MCF 10A (cell line): ENCODE measurements at regions not wholly inside any gene's neighbourhood (a gene's known extent, or its start where the extent isn't known, plus 50 kb on each side); places are given as distances from the start of the nearest gene placed in this dataset.
A peak's percentile ranks its signal among the peaks of the same experiment; 100 is the strongest.

Source experiments
- BruUV-seq: library from RNA; stranded (reverse); fragments of 400-500 nt; replicated peaks from 2 replicates; lab custom pipeline; 2021; lab: Mats Ljungman, UMichigan
- CTCF ChIA-PET: fragments of 300-600 bp; sonication (Branson Sonifier 250); formaldehyde crosslinking; extraction: SDS; loops from one replicate; lab custom pipeline; 2021; ENCODE audit warnings: antibody characterized with exemption, inconsistent platforms; lab: Yijun Ruan, JAX
- POLR2A ChIA-PET: fragments of 300-600, 350-650 bp; sonication (Branson Sonifier 250); formaldehyde crosslinking; extraction: SDS; loops from one replicate; lab custom pipeline; 2020; ENCODE audit warnings: antibody characterized with exemption, inconsistent platforms; lab: Yijun Ruan, JAX
- DNase-seq: peaks from one replicate; pipeline ENCODE4 v3.0.0-alpha.2; 2018; ENCODE audit not compliant: unreplicated experiment
- H3K27ac Mint-ChIP-seq: one replicate; pipeline ENCODE4 v1.8.0; 2022; ENCODE audit warnings: mild to moderate bottlenecking, low read depth, mixed read lengths; ENCODE audit not compliant: unreplicated experiment
- H3K27me3 Mint-ChIP-seq: one replicate; pipeline ENCODE4 v1.8.0; 2022; ENCODE audit warnings: mixed read lengths; ENCODE audit not compliant: insufficient read depth, unreplicated experiment
- H3K36me3 Mint-ChIP-seq: one replicate; pipeline ENCODE4 v1.8.0; 2022; ENCODE audit warnings: mild to moderate bottlenecking, moderate library complexity, mixed read lengths; ENCODE audit not compliant: insufficient read depth, unreplicated experiment
- H3K4me1 Mint-ChIP-seq: one replicate; pipeline ENCODE4 v1.8.0; 2022; ENCODE audit warnings: mixed read lengths; ENCODE audit not compliant: insufficient read depth, unreplicated experiment
- H3K4me3 Mint-ChIP-seq: one replicate; pipeline ENCODE4 v1.8.0; 2022; ENCODE audit warnings: mild to moderate bottlenecking, moderate library complexity, mixed read lengths; ENCODE audit not compliant: unreplicated experiment
- H3K9me3 Mint-ChIP-seq: one replicate; pipeline ENCODE4 v1.8.0; 2022; ENCODE audit warnings: mixed read lengths; ENCODE audit not compliant: unreplicated experiment
- CTCF ChIP-seq: fragments of 200-600 bp; IDR thresholded peaks from one replicate; pipeline ENCODE4 v1.8.0; 2022; ENCODE audit warnings: antibody characterized with exemption, mild to moderate bottlenecking; ENCODE audit not compliant: unreplicated experiment
- intact Hi-C: fragments of 100-400 bp; cut with micrococcal nuclease; formaldehyde crosslinking; loops from 2 replicates; pipeline ENCODE4 v1.14.1; 2022

DNA sequence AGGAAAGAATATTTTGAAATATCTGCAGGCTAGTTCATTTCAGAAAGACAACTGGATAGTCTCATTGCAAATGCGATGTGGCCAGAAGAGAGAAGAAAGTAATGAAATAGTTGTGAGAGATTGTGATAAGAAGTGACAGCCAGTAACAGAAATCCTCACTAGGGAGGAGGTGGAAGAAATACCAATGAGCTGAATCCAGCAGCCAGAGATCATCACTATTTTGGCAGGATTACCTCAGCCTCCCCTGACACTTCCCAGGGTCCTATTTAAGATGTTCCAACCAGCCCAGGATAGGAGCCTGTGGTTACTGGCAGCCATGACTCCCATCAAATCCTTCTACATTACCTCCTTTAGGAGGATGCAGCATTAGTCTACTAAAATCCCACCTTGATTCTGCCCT is 76.7 kb upstream of the ARHGAP24 start:
- H3K4me1 Mint-ChIP-seq, result peaks cover 8% of the 10 kb centered on the region
- ChIA-PET POLR2A (no interaction called here), CTCF (interaction anchor here (1.2 kb wide), 1 partner anchor 25 kb away, joined by 3 read pairs; no protein-coding TSS in a partner anchor)
- no peaks in the 10 kb centered on the region for H3K9me3 Mint-ChIP-seq
- intact Hi-C loops, result no loop called here
- TF ChIP-seq CTCF, result no peak
- no peaks in the 10 kb centered on the region for H3K36me3 Mint-ChIP-seq
- H3K4me3 Mint-ChIP-seq, result no peak overlapping the region
- no peaks in the 10 kb centered on the region for H3K27me3 Mint-ChIP-seq
- no peak for DNase-seq
- no TSS peak for BruUV-seq
- H3K27ac Mint-ChIP-seq, result no peak overlapping the region

DNA sequence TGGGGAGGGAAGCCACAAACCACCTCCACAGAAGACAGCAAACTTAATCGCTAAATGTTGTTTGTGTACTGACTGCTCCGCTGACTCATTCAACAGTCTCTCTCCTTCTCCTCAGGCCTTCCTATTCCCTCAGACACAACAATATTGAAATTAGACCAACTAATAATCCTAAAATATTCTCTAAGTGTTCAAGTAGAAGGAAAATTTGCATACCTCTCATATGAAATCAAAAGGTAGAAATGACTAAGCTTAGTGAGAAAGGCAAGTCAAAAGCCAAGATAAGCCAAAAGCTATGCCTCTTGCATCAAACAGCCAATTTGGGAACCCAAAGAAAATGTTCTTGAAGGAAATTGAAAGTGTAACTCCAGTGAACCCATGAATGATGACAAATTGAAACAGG is 75.7 kb upstream of the ARHGAP24 start:
- H3K27me3 Mint-ChIP-seq, result no peaks in the 10 kb centered on the region
- POLR2A ChIA-PET, result no interaction called here
- no peak overlapping the region for H3K4me3 Mint-ChIP-seq

DNA sequence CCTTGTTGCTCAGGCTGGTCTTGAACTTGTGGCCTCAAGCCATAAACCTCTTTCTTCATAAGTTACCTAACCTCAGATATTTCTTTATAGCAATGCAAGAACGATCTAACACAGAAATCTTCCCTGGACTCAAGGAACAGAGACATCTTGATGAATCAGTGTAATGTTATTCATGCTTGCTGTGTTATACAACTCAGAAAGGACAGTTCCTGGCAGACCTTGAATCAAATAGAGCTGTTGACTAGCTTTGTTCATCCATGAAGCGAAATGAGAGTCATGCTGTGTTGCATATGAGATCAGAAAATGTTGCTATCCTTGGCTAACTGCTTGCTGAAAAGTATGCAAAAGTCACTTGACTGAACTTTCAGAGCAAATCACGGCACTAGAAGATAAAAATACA is 72.6 kb upstream of the ARHGAP24 start:
- CTCF ChIA-PET, result interaction anchor here (1.8 kb wide), 1 partner anchor 345 kb away, joined by 6 read pairs; no protein-coding TSS in a partner anchor
- Mint-ChIP-seq H3K4me3 (no peak overlapping the region), H3K27ac (no peak overlapping the region), H3K27me3 (no peaks in the 10 kb centered on the region), H3K9me3 (no peaks in the 10 kb centered on the region), H3K4me1 (peaks cover 8% of the 10 kb centered on the region), H3K36me3 (no peaks in the 10 kb centered on the region)
- intact Hi-C loops, result no loop called here
- POLR2A ChIA-PET, result interaction anchor here (0.7 kb wide), 1 partner anchor 433 kb away, joined by 3 read pairs; no protein-coding TSS in a partner anchor
- no TSS peak for BruUV-seq
- TF ChIP-seq CTCF, result no peak
- peak; percentile 47 for DNase-seq

More for the DNA sequence above, 75.7 kb upstream of the ARHGAP24 start:
- Mint-ChIP-seq H3K4me1 (peaks cover 8% of the 10 kb centered on the region), H3K36me3 (no peaks in the 10 kb centered on the region), H3K27ac (no peak overlapping the region), H3K9me3 (no peaks in the 10 kb centered on the region)
- no TSS peak for BruUV-seq
- DNase-seq, result no peak
- intact Hi-C loops, result no loop called here
- TF ChIP-seq CTCF, result no peak
- CTCF ChIA-PET, result interaction anchor here (1.2 kb wide), 1 partner anchor 26 kb away, joined by 3 read pairs; no protein-coding TSS in a partner anchor

- H3K27me3 Mint-ChIP-seq, result no peaks in the 10 kb centered on the region
- H3K4me3 Mint-ChIP-seq, result no peak overlapping the region
- DNase-seq, result no peak
- H3K27ac Mint-ChIP-seq, result no peak overlapping the region
- ChIA-PET CTCF (interaction anchor here (0.6 kb wide), 1 partner anchor 72 kb away, joined by 3 read pairs; no protein-coding TSS in a partner anchor), POLR2A (no interaction called here)
- intact Hi-C loops, result no loop called here
- no peaks in the 10 kb centered on the region for H3K36me3 Mint-ChIP-seq
- no peaks in the 10 kb centered on the region for H3K9me3 Mint-ChIP-seq
- peaks cover 8% of the 10 kb centered on the region for H3K4me1 Mint-ChIP-seq
- no peak for TF ChIP-seq CTCF
- BruUV-seq, result no TSS peak
These were observed 68.8 kb upstream of the ARHGAP24 start for GRCh38 chr4:85406185-85406584.
